Peyer's patch (tissue), 4 donors: ENCODE measurements at regions not wholly inside any gene's neighbourhood (a gene's known extent, or its start where the extent isn't known, plus 50 kb on each side); places are given as distances from the start of the nearest gene placed in this dataset.

Source experiments
- CTCF ChIP-seq, 6 experiments: fragments of 450-650 bp in 4 of 6; fragments of 200-600 bp in 2 of 6; sonication (generic) in 1 of 6; IDR thresholded peaks; one replicate each; pipeline ENCODE4 v1.5.1; 2017 to 2019; ENCODE audit warnings: antibody characterized with exemption in 6 of 6, mild to moderate bottlenecking in 3 of 6, moderate library complexity in 1 of 6
- POLR2A ChIP-seq, 2 donors: fragments of 450-650 bp; IDR thresholded peaks; one replicate each; pipeline ENCODE4 v1.5.1; 2017; ENCODE audit warnings: antibody characterized with exemption in 2 of 2, mild to moderate bottlenecking in 2 of 2, moderate library complexity in 2 of 2

DNA sequence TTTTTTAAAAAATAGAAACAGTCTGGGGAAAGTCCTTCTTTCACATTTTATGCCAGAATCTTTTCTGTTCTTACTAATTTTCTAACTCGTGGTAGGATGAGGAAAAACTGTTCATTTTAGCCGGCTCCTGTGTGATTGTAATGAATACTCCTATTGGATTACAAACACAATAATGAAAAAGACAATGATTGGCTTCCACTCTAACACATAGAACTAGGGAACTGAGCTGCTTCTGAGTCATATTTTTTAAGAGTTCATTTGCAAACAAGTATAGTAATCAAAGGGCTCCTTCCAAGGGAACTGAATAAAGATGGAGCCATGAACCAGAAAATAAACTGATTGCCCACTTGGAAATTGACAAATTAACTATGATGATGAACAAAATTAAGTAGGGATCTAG lies 265.3 kb upstream of the TCF21 start:
- TF ChIP-seq CTCF (IDR thresholded peaks at IDR 0.05), result no peak
- no peak for TF ChIP-seq POLR2A (IDR thresholded peaks at IDR 0.05)
